C4-2B (cell line): ENCODE measurements at regions not wholly inside any gene's neighbourhood (a gene's known extent, or its start where the extent isn't known, plus 50 kb on each side); places are given as distances from the start of the nearest gene placed in this dataset.

ENCODE experiments used
- ZFX ChIP-seq: fragments of 450-650 bp; IDR thresholded peaks from 2 replicates; pipeline ENCODE4 v1.6.1; 2017
- TF ChIP-seq, protein P1 (sequence below): fragments of 450-650 bp; conservative IDR thresholded peaks from 2 replicates; pipeline ENCODE4 v1.5.1; 2017; ENCODE audit warnings: mild to moderate bottlenecking

DNA sequence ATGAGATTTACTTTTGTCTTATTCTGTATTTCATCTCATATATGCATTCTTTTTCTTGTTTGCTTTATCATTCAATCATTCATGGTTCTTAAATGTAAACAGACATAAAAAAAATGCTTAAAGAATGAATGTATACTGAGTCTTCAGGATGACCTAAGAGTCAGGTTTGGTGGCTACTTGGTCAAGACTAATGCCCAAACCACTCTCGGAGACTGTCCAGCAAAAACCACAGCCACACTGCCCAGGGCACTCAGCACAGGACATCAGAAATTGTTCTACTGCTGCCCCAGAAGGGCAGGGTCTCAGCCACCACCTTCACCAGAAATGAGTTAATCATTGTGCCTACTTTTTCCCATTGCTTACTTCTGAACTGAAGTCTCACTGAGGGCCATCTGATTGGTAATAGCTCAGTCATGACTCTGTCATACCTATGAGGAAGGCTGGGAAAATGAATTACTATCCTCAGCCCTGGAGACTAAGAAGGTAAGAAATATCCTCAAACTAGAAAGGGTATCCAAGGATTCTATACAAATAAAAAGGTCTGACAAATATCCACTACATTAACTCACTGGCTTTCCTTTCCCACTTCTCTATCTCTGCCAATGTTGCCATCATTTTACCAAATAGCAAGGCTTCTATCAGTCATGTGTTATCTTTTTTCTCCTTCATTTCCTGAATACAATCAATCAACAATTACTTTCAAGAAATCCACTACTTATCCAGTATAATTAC, 236.1 kb downstream of the CETN3 start:
- TF ChIP-seq, protein P1, sequence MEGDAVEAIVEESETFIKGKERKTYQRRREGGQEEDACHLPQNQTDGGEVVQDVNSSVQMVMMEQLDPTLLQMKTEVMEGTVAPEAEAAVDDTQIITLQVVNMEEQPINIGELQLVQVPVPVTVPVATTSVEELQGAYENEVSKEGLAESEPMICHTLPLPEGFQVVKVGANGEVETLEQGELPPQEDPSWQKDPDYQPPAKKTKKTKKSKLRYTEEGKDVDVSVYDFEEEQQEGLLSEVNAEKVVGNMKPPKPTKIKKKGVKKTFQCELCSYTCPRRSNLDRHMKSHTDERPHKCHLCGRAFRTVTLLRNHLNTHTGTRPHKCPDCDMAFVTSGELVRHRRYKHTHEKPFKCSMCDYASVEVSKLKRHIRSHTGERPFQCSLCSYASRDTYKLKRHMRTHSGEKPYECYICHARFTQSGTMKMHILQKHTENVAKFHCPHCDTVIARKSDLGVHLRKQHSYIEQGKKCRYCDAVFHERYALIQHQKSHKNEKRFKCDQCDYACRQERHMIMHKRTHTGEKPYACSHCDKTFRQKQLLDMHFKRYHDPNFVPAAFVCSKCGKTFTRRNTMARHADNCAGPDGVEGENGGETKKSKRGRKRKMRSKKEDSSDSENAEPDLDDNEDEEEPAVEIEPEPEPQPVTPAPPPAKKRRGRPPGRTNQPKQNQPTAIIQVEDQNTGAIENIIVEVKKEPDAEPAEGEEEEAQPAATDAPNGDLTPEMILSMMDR = no peak
- TF ChIP-seq ZFX = no peak
